B cell (primary cell): ENCODE measurements at regions not wholly inside any gene's neighbourhood (a gene's known extent, or its start where the extent isn't known, plus 50 kb on each side); places are given as distances from the start of the nearest gene placed in this dataset.

ENCODE experiments used
- ATAC-seq: fragments of 200-7000 bp; cut with Tn5 transposase; one replicate; pipeline ENCODE4 v1.10.0; 2021; ENCODE audit warnings: low read depth, mild to moderate bottlenecking, moderate number of reproducible peaks, moderate library complexity
- CTCF ChIA-PET: fragments of 350-600 bp; sonication (Branson Sonifier 250); formaldehyde crosslinking; loops from one replicate; lab custom pipeline; 2021; ENCODE audit warnings: antibody characterized with exemption, inconsistent platforms; lab: Charles Lee
- POLR2A ChIA-PET: fragments of 350-600 bp; sonication (Branson Sonifier 250); formaldehyde crosslinking; loops from one replicate; lab custom pipeline; 2021; ENCODE audit warnings: antibody characterized with exemption; lab: Charles Lee
- DNase-seq: peaks from one replicate; pipeline ENCODE4 v3.0.0; 2013
- H2AFZ ChIP-seq: 2 replicates; pipeline ENCODE4 v1.6.1; 2012; ENCODE audit warnings: mild to moderate bottlenecking, low read depth, low read length; ENCODE audit not compliant: insufficient read depth, poor library complexity, severe bottlenecking
- H3K27ac ChIP-seq, 2 donors: 1 replicate in 1 of 2; 2 replicates in 1 of 2; pipeline ENCODE4 v1.5.1; 2012 to 2013; ENCODE audit warnings: low read length in 2 of 2, mild to moderate bottlenecking in 2 of 2, moderate library complexity in 1 of 2
- H3K27me3 ChIP-seq, 4 experiments: fragments of 200-600 bp in 1 of 4; sonication (generic) in 1 of 4; replicated peaks in 1 of 4; 1 replicate in 2 of 4; 2 replicates in 2 of 4; pipeline versions ENCODE4 v1.6.1 to v1.7.0; 2013 to 2016; ENCODE audit warnings: low read length in 3 of 4, mild to moderate bottlenecking in 2 of 4, mixed read lengths in 1 of 4, moderate library complexity in 1 of 4; ENCODE audit not compliant: insufficient read depth in 4 of 4, control insufficient read depth in 3 of 4; ENCODE audit errors: control extremely low read depth in 1 of 4
- H3K36me3 ChIP-seq, 2 experiments: replicated peaks in 1 of 2; 1 replicate in 1 of 2; 2 replicates in 1 of 2; pipeline versions ENCODE4 v1.6.1 to v1.7.1; 2013; ENCODE audit warnings: low read length in 1 of 2; ENCODE audit not compliant: insufficient read depth in 2 of 2, control insufficient read depth in 1 of 2; ENCODE audit errors: control extremely low read depth in 1 of 2, extremely low read depth in 1 of 2
- H3K4me1 ChIP-seq, 2 donors: fragments of 200-600 bp in 1 of 2; sonication (generic) in 1 of 2; 1 replicate in 1 of 2; 2 replicates in 1 of 2; pipeline versions ENCODE4 v1.5.1 to v1.6.1; 2013 to 2017; ENCODE audit warnings: low read length in 2 of 2; ENCODE audit not compliant: control insufficient read depth in 2 of 2, insufficient read depth in 2 of 2
- H3K4me2 ChIP-seq: replicated peaks from 2 replicates; pipeline ENCODE3; 2012; ENCODE audit warnings: mild to moderate bottlenecking, low read depth, low read length; ENCODE audit not compliant: poor library complexity, severe bottlenecking
- H3K4me3 ChIP-seq, 5 experiments: fragments of 200-600 bp in 1 of 5; sonication (generic) in 1 of 5; 1 replicate in 3 of 5; 2 replicates in 2 of 5; pipeline versions ENCODE4 v1.5.1 to v1.7.0; 2011 to 2016; ENCODE audit warnings: low read length in 4 of 5, mild to moderate bottlenecking in 4 of 5, low read depth in 2 of 5, control low read depth in 1 of 5, moderate library complexity in 1 of 5; ENCODE audit not compliant: insufficient read depth in 1 of 5; ENCODE audit errors: control extremely low read depth in 1 of 5, extremely low read depth in 1 of 5
- H3K79me2 ChIP-seq: fragments of 200-600 bp; sonication (generic); one replicate; pipeline ENCODE4 v1.6.0; 2016; ENCODE audit warnings: low read length; ENCODE audit not compliant: control insufficient read depth, insufficient read depth
- H3K9ac ChIP-seq: fragments of 200-600 bp; sonication (generic); 2 replicates; pipeline ENCODE4 v1.6.1; 2017; ENCODE audit warnings: mild to moderate bottlenecking, low read length, moderate library complexity
- H3K9me3 ChIP-seq, 3 donors: one replicate each; pipeline versions ENCODE4 v1.6.1 to v1.7.1; 2013; ENCODE audit warnings: low read length in 2 of 3; ENCODE audit not compliant: control insufficient read depth in 2 of 3, insufficient read depth in 1 of 3; ENCODE audit errors: control extremely low read depth in 1 of 3
- H4K20me1 ChIP-seq: 2 replicates; pipeline ENCODE4 v1.6.0; 2012; ENCODE audit warnings: mild to moderate bottlenecking, low read length; ENCODE audit not compliant: insufficient read depth, control insufficient read depth, poor library complexity, severe bottlenecking
- H3K27ac Mint-ChIP-seq: one replicate; pipeline ENCODE4 v1.8.0; 2021; ENCODE audit warnings: mixed read lengths
- H3K27me3 Mint-ChIP-seq: one replicate; pipeline ENCODE4 v1.8.0; 2021; ENCODE audit warnings: mixed read lengths
- H3K4me1 Mint-ChIP-seq: one replicate; pipeline ENCODE4 v1.8.0; 2021; ENCODE audit warnings: mixed read lengths
- H3K4me3 Mint-ChIP-seq: one replicate; pipeline ENCODE4 v1.8.0; 2021; ENCODE audit warnings: mixed read lengths
- H3K9me3 Mint-ChIP-seq: one replicate; pipeline ENCODE4 v1.8.0; 2022; ENCODE audit warnings: mixed read lengths; ENCODE audit not compliant: insufficient read depth
- CTCF ChIP-seq: fragments of 200-600 bp; IDR thresholded peaks from one replicate; pipeline ENCODE4 v1.8.0; 2022; ENCODE audit warnings: antibody characterized with exemption, mild to moderate bottlenecking
- EZH2 ChIP-seq: IDR thresholded peaks from 2 replicates; pipeline ENCODE4 v1.6.1; 2012; ENCODE audit warnings: borderline replicate concordance, low read depth, mild to moderate bottlenecking, moderate library complexity, low read length; ENCODE audit not compliant: insufficient read depth, poor library complexity, severe bottlenecking
- WGBS: methylation state at CpG from one replicate; pipeline ENCODE4 v1.1.5; 2013; ENCODE audit warnings: missing lambda C conversion rate; ENCODE audit not compliant: insufficient coverage; 5-methylcytosine and 5-hydroxymethylcytosine counted together
- intact Hi-C: fragments of 100-400 bp; cut with micrococcal nuclease; formaldehyde crosslinking; loops from one replicate; pipeline ENCODE4 v1.10.0; 2022

GRCh38 chr1:218496561-218496960 lies 151.4 kb downstream of the TGFB2 start:
- H3K9ac ChIP-seq = no peak overlapping the region
- ChIA-PET POLR2A (no interaction called here), CTCF (interaction anchor here (0.7 kb wide), 1 partner anchor 10 kb away, joined by 3 read pairs; no protein-coding TSS in a partner anchor)
- Mint-ChIP-seq H3K9me3 (no peaks in the 10 kb centered on the region), H3K4me1 (peaks cover 8% of the 10 kb centered on the region), H3K27me3 (no peaks in the 10 kb centered on the region), H3K27ac (no peak overlapping the region), H3K4me3 (no peak overlapping the region)
- peaks cover 4% of the 10 kb centered on the region in 2 donors for H3K4me1 ChIP-seq
- H3K79me2 ChIP-seq = no peaks in the 10 kb centered on the region
- no peaks in the 10 kb centered on the region for H4K20me1 ChIP-seq
- no peak overlapping the region for H2AFZ ChIP-seq
- H3K4me3 ChIP-seq = no peak overlapping the region
- H3K9me3 ChIP-seq = no peaks in the 10 kb centered on the region
- no peaks in the 10 kb centered on the region for H3K36me3 ChIP-seq
- H3K27me3 ChIP-seq = peaks cover 0 to 3% (median 0%) of the 10 kb centered on the region in 4 experiments
- no peak for DNase-seq
- no peak for ATAC-seq
- intact Hi-C loops = no loop called here
- TF ChIP-seq CTCF = no peak
- no peak for TF ChIP-seq EZH2
- 100% methylated on average over 1 of the region's 2 CpGs for WGBS
- no peak overlapping the region for H3K4me2 ChIP-seq
- no peak overlapping the region for H3K27ac ChIP-seq

- WGBS = 87% methylated on average over 5 of the region's 8 CpGs
Observed at GRCh38 chr1:218498056-218498938, 153.2 kb downstream of the TGFB2 start.

More at GRCh38 chr1:218498056-218498938, 153.2 kb downstream of the TGFB2 start:
- no peak overlapping the region for H3K9ac ChIP-seq
- no peaks in the 10 kb centered on the region for H3K79me2 ChIP-seq
- DNase-seq (no peak), ATAC-seq (no peak)
- Mint-ChIP-seq H3K4me3 (peak overlapping the region; percentile 15), H3K27me3 (no peaks in the 10 kb centered on the region), H3K4me1 (peaks cover 10% of the 10 kb centered on the region), H3K27ac (no peak overlapping the region), H3K9me3 (no peaks in the 10 kb centered on the region)
- peak overlapping the region; percentile 17 for H2AFZ ChIP-seq
- H4K20me1 ChIP-seq = no peaks in the 10 kb centered on the region
- no peak overlapping the region for H3K4me3 ChIP-seq
- no peaks in the 10 kb centered on the region for H3K36me3 ChIP-seq
- CTCF ChIA-PET = no interaction called here
- peak overlapping the region; percentile 12 for H3K4me2 ChIP-seq
- intact Hi-C loops = no loop called here
- H3K9me3 ChIP-seq = no peaks in the 10 kb centered on the region
- peaks cover 4% of the 10 kb centered on the region in 2 donors for H3K4me1 ChIP-seq
- POLR2A ChIA-PET = no interaction called here
- TF ChIP-seq CTCF (no peak), EZH2 (no peak)
- peaks cover 0 to 3% (median 0%) of the 10 kb centered on the region in 4 experiments for H3K27me3 ChIP-seq
- H3K27ac ChIP-seq = no peak overlapping the region
